ES-I3 (cell line): ENCODE measurements at regions not wholly inside any gene's neighbourhood (a gene's known extent, or its start where the extent isn't known, plus 50 kb on each side); places are given as distances from the start of the nearest gene placed in this dataset.
A peak's percentile ranks its signal among the peaks of the same experiment; 100 is the strongest.
"Not testable (repeated sequence)": the region's sequence is repeated elsewhere in the genome, so short reads cannot be mapped to it uniquely, and the experiment has no call there.

Experiments
- H3K36me3 ChIP-seq: 2 replicates; pipeline ENCODE4 v1.6.1; 2013; ENCODE audit warnings: mild to moderate bottlenecking, low read length, control low read depth, moderate library complexity; ENCODE audit not compliant: insufficient read depth
- H3K4me1 ChIP-seq: 2 replicates; pipeline ENCODE4 v1.6.1; 2013; ENCODE audit warnings: mild to moderate bottlenecking, control low read depth, low read length; ENCODE audit not compliant: insufficient read depth
- H3K9ac ChIP-seq: 2 replicates; pipeline ENCODE4 v1.6.1; 2013; ENCODE audit warnings: low read depth, mild to moderate bottlenecking, low read length, moderate library complexity
- H3K9me3 ChIP-seq: 2 replicates; pipeline ENCODE4 v1.6.1; 2013; ENCODE audit warnings: mild to moderate bottlenecking, low read length, moderate library complexity; ENCODE audit not compliant: control insufficient read depth, insufficient read depth

DNA sequence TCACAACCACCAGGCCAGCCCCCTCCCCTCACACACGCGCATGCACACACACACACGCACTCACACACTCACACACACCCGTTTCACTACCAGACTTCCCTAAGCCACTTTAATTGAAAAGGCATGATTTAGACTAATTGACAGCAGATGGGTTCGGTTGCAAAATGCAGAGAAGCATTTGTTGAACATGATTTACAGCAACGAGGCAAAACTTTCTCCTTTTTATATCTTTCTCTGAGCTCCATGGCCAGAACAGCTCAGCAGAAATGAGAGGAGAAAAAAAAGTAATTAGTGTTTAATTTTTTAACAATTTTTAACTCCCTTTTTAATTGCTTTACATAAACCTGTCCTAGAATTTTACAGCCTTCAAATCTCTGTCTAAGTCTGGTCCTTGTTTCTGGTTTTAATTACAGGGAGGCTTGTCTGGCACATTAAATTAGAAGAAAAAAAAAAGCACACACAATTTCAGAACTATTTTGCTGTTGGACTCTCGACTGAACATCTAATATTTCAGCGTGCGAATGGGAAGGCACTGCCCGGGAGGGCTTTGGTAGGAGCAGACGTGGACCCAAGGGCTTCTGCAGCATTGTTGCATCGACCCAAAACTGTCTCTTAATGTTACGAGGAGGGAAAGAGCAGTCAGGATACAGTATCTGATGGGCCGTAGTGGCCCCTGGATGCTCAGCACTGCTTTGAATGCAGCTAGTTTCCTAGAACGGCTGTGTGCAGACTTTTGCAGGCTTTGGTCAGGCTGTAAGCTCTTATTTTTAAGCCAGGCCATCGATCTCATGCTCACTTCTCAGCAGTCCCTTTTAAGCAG is 255.9 kb downstream of the SOX9 start:
- H3K4me1 ChIP-seq: peaks cover 3% of the 10 kb centered on the region; the same call in 1 of the 2 replicates
- H3K36me3 ChIP-seq: no peaks in the 10 kb centered on the region
- no peak overlapping the region for H3K9ac ChIP-seq
- H3K9me3 ChIP-seq: no peaks in the 10 kb centered on the region

DNA sequence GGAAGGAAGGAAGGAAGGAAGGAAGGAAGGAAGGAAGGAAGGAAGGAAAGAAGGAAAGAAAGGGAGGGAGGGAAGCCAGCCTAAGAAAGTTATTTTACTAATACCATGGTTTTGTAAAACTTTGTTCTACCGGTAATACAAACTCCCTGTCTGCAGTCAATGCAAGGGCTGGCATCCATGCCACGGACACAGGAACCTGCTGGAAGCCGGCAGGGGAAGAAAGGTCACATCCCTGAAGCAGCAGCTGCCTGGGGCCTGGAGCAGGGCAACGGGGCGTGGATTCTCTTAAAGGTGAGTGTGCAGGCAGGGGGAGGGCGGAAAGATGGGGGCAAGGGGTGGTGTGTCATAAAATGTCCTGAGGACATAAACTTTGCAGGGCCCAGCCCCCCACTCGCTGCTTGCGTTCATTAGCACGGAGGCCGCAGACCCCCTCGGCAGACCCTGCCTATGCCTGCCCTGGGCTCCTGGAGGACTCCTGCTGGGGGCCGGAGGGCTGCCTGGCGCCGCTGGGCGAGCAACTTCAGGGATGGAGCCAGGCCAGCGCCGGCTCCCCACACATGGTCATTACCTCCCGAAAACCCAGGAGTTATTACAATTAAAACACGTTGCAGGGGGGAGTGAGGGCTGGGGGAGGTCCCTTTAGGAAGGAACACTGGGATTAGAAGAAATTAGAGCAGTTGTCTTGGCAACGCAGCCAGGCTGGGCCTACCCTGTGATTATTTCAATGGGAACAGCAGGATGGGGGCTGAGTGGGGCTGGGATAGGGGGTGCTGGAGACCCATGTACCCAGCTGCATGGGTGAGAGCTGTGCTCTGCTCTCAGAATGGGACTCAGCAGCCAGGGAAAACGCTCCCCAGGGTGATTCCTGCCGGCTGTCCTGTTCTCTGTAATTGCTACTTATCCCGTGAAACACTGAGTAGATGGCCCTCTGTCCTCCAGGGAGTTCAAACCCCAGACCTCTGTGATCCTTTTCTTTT is 257.9 kb downstream of the SOX9 start:
- H3K9ac ChIP-seq: no peak overlapping the region

GRCh38 chr17:72379516-72379915 is 258.7 kb downstream of the SOX9 start:
- Histone ChIP-seq H3K9ac (no peak overlapping the region), H3K36me3 (no peaks in the 10 kb centered on the region), H3K4me1 (peaks cover 18% of the 10 kb centered on the region)

More for the DNA sequence above, 257.9 kb downstream of the SOX9 start:
- peaks cover 18% of the 10 kb centered on the region for H3K4me1 ChIP-seq
- H3K36me3 ChIP-seq: no peaks in the 10 kb centered on the region
- H3K9me3 ChIP-seq: no peaks in the 10 kb centered on the region

DNA sequence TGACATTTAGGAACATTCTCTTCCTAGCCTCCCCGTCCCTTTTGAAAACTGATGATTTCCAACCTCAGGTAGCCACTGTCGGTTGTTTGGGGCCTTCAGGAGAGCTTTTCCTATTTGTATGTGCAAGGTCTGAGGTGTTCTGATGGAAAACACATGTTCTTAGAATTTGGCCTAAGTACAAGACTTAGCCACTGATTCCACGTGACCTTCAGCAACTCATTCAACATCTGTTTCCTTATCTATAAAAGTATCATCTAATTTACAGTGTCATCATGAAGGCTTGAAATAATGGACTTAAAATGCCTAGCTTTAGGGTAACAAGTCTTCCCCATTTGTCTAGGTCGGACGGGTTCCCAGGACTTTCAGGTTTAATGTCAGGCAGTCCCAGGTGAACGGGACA is 259.3 kb downstream of the SOX9 start:
- H3K4me1 ChIP-seq: peaks cover 18% of the 10 kb centered on the region
- no peak overlapping the region for H3K9ac ChIP-seq
- no peaks in the 10 kb centered on the region for H3K9me3 ChIP-seq
- H3K36me3 ChIP-seq: no peaks in the 10 kb centered on the region

More at GRCh38 chr17:72379516-72379915, 258.7 kb downstream of the SOX9 start:
- no peaks in the 10 kb centered on the region for H3K9me3 ChIP-seq

- no peaks in the 10 kb centered on the region for H3K36me3 ChIP-seq
- no peaks in the 10 kb centered on the region for H3K9me3 ChIP-seq
- H3K9ac ChIP-seq: no peak overlapping the region
- peaks cover 18% of the 10 kb centered on the region for H3K4me1 ChIP-seq
Observed at GRCh38 chr17:72380737-72381136, 259.9 kb downstream of the SOX9 start.

DNA sequence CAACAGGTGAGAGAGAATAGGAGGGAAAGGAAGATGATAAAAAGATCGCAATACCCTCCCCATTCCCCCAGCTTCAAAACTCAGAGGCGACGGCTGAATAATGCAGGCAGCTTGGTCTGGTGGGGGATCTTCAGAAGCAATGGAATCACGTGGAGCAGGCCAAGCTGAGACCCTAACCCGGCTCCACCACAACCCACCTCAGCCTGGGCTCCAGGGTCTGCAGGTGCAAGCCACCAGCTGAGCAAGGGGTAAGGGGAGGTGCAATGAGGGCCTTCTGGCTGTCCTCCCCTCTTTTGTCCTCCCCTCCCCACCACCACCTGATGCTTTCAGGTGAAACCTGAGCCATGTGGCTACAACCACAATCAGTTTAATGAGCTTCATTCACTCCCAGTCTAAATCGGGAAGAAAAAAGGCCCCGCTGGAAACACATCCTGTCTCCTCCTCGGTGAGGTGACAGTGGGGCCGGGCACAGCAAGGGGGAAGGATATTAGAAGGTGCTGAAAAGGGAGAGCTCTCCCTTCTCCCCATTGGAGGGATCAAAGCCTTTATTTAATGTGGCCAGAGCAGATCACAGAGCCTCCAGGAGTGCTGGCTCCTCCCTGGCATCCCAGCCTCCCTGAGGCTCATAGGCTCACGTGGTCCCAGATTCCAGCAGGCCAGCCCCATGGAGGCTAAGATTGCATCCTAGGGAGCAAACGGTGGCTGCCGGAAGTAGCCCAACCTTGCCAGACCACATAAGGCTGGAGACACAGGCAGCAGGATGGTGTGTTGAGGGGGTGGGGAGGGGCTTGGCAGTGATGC is 261.0 kb downstream of the SOX9 start:
- Histone ChIP-seq H3K4me1 (peaks cover 21% of the 10 kb centered on the region), H3K9ac (no peak overlapping the region), H3K9me3 (no peaks in the 10 kb centered on the region), H3K36me3 (no peaks in the 10 kb centered on the region)

GRCh38 chr17:72382971-72383722 is 262.3 kb downstream of the SOX9 start:
- Histone ChIP-seq H3K9ac (peak overlapping the region; percentile 31; the same call in 1 of the 2 replicates), H3K36me3 (no peaks in the 10 kb centered on the region), H3K4me1 (peaks cover 30% of the 10 kb centered on the region), H3K9me3 (no peaks in the 10 kb centered on the region)

DNA sequence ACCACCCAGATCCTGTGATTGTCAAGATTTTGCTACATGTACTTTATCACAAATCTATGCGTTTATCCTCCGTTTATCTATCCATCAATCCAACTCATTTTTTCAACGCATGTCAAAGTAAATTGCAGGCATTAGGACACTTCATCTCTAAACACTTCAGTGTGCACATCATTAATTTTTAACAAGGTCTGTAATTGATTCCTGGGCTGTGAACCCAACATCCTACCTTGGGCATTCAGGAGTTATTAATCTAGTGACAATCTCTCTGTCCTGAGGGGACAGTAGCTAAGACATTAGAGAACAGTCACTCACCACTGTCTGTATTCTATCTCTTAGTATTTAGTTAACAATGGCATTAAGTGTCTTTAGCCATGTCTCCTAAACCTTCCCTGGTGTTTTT is 264.7 kb downstream of the SOX9 start:
- Histone ChIP-seq H3K9ac (no peak overlapping the region), H3K36me3 (no peaks in the 10 kb centered on the region), H3K4me1 (peaks cover 30% of the 10 kb centered on the region), H3K9me3 (no peaks in the 10 kb centered on the region)

- H3K36me3 ChIP-seq, H3K9ac ChIP-seq, H3K9me3 ChIP-seq: not testable (repeated sequence)
- H3K4me1 ChIP-seq: peaks cover 30% of the 10 kb centered on the region
Observed at GRCh38 chr17:72386173-72386572, 265.4 kb downstream of the SOX9 start.

DNA sequence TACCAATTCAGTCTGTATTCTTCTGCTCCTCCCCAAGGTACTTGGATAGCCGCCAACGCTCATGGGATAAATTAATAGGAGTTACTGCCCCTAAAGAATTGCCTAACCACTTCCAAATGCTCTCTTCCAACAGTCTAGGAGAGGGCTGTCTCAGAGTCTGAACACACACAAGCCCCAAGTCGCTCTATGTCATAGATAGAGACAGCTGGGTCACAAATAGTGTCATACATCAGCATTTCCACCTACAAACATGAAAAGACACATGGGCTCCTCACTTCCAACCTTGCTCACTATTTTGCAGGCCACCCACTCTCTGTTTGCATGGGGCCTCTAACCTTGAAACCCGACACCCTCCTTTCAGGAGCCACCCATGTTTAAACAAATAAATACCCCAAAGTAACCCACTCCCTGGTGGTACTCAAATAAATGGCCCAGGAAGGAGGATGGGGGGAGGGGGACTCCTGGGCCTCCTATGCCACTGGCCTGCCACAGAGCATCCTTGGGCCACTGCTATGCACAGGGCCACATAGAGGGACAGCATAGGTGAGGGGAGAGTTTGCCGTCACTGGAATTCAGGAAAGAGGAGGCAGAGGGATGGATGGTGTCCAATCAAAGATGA is 265.9 kb downstream of the SOX9 start:
- Histone ChIP-seq H3K9me3 (no peaks in the 10 kb centered on the region), H3K9ac (no peak overlapping the region), H3K4me1 (peaks cover 27% of the 10 kb centered on the region)

GRCh38 chr17:72387487-72387886 is 266.7 kb downstream of the SOX9 start:
- no peaks in the 10 kb centered on the region for H3K36me3 ChIP-seq
- no peak overlapping the region for H3K9ac ChIP-seq
- H3K4me1 ChIP-seq: peaks cover 20% of the 10 kb centered on the region

More for the DNA sequence above, 265.9 kb downstream of the SOX9 start:
- H3K36me3 ChIP-seq: no peaks in the 10 kb centered on the region

DNA sequence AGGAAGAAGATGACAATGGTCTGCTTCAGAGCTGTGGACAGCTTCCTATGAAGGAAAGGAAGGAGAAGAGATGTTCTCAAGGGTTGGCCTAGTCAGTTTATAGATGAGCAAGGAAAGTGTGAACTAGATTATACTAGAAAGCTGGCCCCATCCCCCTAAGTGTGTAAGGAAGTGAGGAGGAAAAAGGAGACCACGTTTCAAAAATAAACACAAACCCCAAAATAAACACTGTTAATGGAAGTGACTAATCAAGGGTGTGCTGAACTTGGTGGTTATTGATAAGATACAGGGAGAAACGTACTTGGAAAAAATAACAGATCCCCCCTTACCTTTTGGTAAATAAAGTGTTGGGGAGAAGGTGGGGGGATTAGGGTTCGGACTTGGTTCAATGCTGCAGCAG is 267.1 kb downstream of the SOX9 start:
- Histone ChIP-seq H3K9ac (no peak overlapping the region), H3K9me3 (no peaks in the 10 kb centered on the region), H3K36me3 (no peaks in the 10 kb centered on the region), H3K4me1 (peaks cover 15% of the 10 kb centered on the region; the same call in 1 of the 2 replicates)

More at GRCh38 chr17:72387487-72387886, 266.7 kb downstream of the SOX9 start:
- no peaks in the 10 kb centered on the region for H3K9me3 ChIP-seq
